Heart left ventricle (tissue), 13 donors: ENCODE measurements at regions not wholly inside any gene's neighbourhood (a gene's known extent, or its start where the extent isn't known, plus 50 kb on each side); places are given as distances from the start of the nearest gene placed in this dataset.

ENCODE experiments used
- CTCF ChIP-seq, 12 donors: fragments of 200-600 bp; sonication (generic) in 4 of 12; IDR thresholded peaks; one replicate each; pipeline versions ENCODE4 v1.5.0 to v1.8.0; 2018 to 2022; ENCODE audit warnings: antibody characterized with exemption in 12 of 12, mild to moderate bottlenecking in 5 of 12
- POLR2A ChIP-seq, 2 donors: fragments of 450-650 bp; IDR thresholded peaks; one replicate each; pipeline ENCODE4 v1.6.1; 2017; ENCODE audit warnings: antibody characterized with exemption in 2 of 2, mild to moderate bottlenecking in 2 of 2, moderate library complexity in 2 of 2
- donor health status: ischemic (EF 13 %, LVEDD 7.1; RV severe dilation, severe dysfunction).
- donor health status: DM: no; HTN: yes; CAD: no.
- donor health status: DM: no; HTN: no; CAD: no.
- donor health status: ischemic (EF 25% LVEDD 6.9; RV normal size, moderate dysfunction).
- donor health status: ischemic (EF 25% LVEDD 5.7; RV mildly dilated, moderate dysfunction).
- donor health status: ischemic (EF 35%, LVEDD 5.7; RV mildly dilated, moderate dysfunction).
- donor health status: nonischemic (EF 11% LVEDD 7.7; RV severe dilation, severe dysfunction).
- donor health status: DM: yes; HTN: yes; CAD: no.
- donor health status: PGD.
- donor health status: ischemic (EF 29% LVEDD 5.4; RV normal size, mild dysfunction).
- donor health status: nonischemic (EF 23%, LVEDD 6.1; RV moderate dilation, normal function).

GRCh38 chr6:147999001-147999540 is 343.6 kb upstream of the SASH1 start:
- TF ChIP-seq POLR2A (IDR thresholded peaks at IDR 0.05): no peak
- TF ChIP-seq CTCF (IDR thresholded peaks at IDR 0.05): no peak
